Activated CD8-positive, alpha-beta memory T cell treated with anti-CD3 and anti-CD28 coated beads for 48 hours (primary cell): ENCODE measurements at regions not wholly inside any gene's neighbourhood (a gene's known extent, or its start where the extent isn't known, plus 50 kb on each side); places are given as distances from the start of the nearest gene placed in this dataset.
"Not testable (repeated sequence)": the region's sequence is repeated elsewhere in the genome, so short reads cannot be mapped to it uniquely, and the experiment has no call there.

Experiments used
- DNase-seq, 3 experiments: peaks; one replicate each; pipeline ENCODE4 v3.0.0-alpha.2; 2020; ENCODE audit warnings: low read depth in 2 of 3, low spot score in 2 of 3

- DNase-seq: no peak
Measured at GRCh38 chr3:110301781-110302180, 769.8 kb upstream of the NECTIN3 start.

DNA sequence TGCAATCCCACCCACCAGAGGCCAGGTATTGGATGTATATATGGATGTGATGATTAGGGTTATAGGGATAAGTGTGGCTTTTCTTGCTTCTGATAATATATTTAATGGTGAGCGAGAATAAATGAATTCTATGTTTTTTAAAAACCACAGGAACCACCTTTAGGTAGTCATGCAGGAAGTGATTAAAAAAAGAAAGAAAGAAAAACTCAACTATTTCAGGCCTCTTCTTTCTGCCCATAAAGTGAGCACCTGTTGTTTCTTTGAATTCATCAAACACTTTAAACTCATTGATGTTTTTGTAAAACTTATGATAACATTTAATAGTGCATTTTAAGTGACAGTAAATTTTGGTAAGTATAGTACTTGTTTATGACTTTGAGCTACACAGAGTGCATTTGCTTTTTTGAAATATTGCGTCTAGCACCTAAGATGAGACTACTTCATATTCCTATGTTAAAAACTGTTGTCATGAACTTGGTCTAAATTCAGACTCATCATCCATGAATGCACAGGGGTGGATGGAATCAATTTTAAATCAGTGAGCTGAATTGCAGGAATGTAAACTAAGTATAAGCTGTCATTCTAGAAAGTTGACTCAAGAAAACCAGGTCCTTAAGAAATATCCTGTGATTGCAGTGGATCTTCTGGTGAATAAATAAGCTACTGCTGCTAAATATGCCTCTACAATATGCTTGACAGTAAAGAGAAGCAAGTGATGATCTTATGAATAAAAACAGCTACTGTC lies 764.4 kb upstream of the NECTIN3 start:
- DNase-seq: no peak

DNA sequence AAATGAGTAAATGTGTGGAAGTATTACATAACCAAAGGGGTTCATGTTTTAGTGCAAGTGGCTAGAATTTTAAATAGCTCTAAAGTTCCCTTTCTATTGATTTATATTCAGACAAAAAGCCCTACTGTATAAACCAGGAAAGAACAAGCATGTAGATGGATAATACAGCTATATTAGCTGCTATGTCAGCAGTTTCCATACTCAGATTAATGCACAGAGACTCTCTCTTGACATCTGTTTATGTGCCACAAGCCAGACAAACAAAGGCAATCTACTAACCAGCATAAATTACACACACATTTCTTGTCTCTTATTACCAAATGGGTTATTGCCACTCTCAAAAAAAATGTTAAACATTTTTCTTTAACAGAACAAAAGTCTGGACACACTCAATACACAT lies 760.1 kb upstream of the NECTIN3 start:
- DNase-seq: no peak

GRCh38 chr3:110314512-110315114 lies 757.0 kb upstream of the NECTIN3 start:
- peak in 2 of 3 experiments; percentile 7 to 10 for DNase-seq

- DNase-seq: no peak
Measured at GRCh38 chr3:110318108-110318507, 753.5 kb upstream of the NECTIN3 start.

DNA sequence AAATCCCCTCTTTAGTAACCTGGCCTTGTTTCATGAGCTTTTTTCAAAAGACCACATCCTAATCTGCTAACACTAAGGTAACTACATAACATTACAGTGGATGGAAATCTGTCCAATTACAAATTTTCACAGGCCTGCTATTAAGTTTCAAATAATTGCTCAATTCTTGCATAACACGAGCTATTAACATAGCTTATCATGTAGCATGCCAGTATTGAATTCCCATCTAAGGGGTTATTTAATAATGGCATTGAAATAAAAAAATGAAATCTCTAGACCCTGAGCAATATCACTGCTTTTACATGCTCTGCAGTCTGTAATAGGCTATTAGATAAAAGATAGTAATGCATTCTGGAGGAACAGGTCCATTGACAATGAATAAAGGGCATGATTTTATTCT lies 748.3 kb upstream of the NECTIN3 start:
- DNase-seq: no peak

- DNase-seq: no peak
Measured at GRCh38 chr3:110324171-110324705, 747.4 kb upstream of the NECTIN3 start.

DNA sequence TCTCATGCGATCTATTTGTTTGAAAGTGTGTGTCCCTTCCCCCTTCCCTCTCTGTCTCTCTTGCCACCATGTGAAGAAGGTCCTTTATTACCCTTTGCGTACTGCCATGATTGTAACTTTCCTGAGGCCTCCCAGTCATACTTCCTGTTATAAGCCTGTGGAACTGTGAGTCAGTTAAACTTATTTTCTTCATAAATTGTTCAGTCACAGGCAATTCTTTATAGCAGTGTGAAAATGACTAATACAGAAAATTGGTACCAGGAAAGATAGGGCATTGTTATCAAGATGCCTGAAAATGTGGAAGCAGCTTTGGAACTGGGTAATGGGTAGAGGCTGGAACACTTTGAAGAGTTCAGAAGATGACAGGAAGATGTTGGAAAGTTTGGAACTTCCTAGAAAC lies 743.7 kb upstream of the NECTIN3 start:
- no peak for DNase-seq

GRCh38 chr3:110331562-110331961 lies 740.1 kb upstream of the NECTIN3 start:
- DNase-seq: not testable (repeated sequence)

DNA sequence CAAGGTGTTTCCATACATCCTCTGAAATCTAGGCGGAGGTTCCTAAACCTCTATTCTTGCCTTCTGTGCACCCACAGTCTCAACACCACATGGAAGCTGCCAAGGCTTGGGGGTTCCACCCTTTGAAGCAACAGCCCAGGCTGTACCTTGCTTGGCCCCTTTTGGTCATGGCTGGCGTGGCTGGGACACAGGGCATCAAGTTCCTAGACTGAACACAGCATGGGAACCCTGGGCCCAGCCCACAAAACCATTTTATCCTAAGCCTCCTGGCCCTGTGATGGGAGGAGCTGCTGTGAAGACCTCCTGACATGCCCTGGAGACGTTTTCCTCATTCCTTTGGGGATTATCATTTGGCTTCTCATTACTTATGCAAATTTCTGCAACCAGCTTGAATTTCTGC lies 739.0 kb upstream of the NECTIN3 start:
- DNase-seq: no peak

DNA sequence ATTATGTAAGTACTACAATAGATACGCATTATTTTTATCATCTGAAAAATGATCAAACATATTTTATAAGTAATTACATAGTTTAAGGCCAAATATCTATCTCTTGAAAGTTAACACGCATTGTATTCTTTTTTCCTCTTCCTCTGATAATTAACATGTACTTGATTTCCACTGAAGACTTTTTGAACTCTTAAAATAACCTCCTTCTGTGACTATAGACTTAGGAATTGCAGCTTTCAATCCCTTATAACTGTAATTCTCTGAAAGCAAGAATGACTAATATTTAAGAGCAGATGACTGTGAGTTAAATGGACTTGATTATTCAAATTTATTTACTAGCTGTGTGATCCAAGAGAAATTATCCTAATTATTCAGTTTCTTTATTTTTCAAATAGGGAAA lies 730.6 kb upstream of the NECTIN3 start:
- no peak for DNase-seq

DNA sequence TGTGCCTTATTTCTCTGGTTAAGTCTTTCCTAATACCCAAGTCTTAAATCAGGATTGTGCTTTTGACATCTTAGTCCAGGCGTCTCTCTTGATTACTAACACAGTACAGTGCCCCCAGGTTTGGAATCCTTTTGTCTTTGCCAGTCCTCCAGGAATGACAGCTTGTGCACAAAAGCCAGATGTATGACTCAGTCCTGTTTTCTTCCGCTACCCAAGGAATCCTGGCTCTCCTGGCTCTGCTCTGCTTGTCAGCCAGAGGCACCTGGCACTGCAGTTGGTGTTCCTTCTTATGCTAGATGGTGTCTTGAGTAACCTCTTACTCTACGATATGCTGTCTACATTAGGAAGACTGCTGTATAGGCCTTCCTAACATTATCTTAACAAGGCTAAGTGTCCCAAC lies 728.2 kb upstream of the NECTIN3 start:
- DNase-seq: no peak

DNA sequence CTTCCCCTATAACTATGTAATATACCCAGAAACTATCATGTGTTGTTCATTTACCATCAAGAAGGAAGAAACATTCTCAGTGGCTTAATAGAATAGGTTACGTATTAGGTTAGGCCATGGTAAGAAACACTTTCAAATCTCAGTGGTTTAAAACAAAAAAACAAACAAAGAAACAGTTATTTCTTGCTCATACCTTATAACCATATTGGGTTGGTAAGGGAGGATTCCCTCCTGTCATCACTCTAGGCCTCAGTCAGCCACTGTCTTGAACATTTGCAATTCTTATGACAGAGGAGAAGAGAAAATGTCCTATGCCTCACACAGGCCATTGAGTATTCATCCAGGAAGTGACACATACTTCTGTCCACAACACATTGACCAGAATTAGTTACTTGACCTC lies 727.7 kb upstream of the NECTIN3 start:
- DNase-seq: no peak

GRCh38 chr3:110344487-110344886 lies 727.1 kb upstream of the NECTIN3 start:
- DNase-seq: no peak

DNA sequence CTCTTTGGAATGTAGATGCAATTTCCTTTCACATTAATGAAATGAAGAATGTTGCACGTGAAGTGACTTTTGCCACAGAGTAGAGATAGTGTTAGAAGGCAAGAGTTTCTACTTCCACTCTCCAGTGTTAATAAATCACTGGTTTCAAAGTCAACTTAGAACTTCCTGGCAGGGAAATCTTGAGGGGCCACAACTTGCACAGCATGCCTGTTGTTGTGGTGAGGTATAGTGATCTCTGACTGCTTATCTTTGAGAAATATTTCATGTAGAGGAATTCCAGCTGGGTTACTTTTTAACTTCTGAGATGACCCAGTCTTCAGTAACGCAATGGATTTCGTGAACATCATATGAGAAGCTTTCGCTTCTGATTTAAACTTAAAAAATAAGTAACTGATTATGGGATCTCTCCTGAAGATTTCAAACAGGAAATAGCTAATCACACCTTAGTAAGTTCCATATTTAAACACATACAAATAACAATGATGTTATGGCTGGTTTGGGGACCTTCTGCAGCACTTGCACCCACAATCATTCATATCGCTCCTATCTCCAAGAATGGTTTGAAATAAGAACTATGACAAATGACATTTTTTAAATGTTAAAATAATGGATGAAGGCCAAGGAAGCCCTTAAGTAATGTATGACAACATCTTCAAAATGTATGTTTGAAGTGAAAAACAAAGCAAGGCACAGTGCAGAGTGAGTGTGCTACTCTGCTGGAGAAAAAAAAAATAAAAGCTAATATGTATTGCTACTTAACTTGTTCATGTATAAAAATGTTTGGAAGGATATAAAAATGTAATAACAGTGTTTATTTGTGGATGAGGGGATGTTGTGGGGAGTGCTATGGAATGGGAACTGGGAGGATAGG lies 726.5 kb upstream of the NECTIN3 start:
- no peak for DNase-seq

DNA sequence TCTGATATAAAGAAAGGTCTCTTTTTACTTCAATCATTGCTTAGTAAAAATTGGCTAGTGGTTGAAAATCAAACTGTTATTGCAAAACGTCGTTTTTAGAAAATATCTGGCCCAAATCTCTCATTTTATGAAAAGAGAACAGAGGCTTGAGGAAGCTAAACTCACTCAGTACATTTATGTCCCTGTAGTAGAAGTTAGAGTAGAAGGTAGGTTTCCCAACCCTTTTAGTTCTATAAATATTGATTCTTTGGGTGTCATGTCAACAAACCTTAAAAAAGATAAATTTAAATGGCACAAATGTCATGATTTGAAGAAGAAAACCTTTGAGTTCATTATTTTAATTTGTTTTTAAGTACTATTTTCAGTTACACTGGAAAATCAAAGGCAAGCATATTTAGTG lies 722.3 kb upstream of the NECTIN3 start:
- DNase-seq: no peak

GRCh38 chr3:110352841-110353604 lies 718.6 kb upstream of the NECTIN3 start:
- DNase-seq: no peak

- no peak for DNase-seq
Measured at GRCh38 chr3:110362751-110363150, 708.9 kb upstream of the NECTIN3 start.

DNA sequence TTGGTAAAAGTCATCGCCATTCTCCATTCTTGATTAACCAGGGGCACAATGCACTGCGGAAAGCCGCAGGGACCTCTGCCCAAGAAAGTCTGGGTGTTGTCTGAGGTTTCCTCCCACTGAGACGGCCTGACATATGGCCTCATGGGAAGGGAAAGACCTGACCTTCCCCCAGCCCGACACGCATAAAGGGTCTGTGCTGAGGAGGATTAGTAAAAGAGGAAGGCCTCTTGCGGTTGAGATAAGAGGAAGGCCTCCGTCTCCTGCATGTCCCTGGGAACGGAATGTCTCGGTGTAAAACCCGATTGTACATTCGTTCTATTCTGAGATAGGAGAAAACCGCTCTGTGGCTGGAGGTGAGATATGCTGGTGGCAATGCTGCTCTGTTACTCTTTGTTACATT lies 704.3 kb upstream of the NECTIN3 start:
- not testable (repeated sequence) for DNase-seq

- no peak for DNase-seq
Measured at GRCh38 chr3:110375751-110376518, 695.7 kb upstream of the NECTIN3 start.
